HG03439 (cell line): ENCODE measurements at regions not wholly inside any gene's neighbourhood (a gene's known extent, or its start where the extent isn't known, plus 50 kb on each side); places are given as distances from the start of the nearest gene placed in this dataset.
"Not testable (repeated sequence)": the region's sequence is repeated elsewhere in the genome, so short reads cannot be mapped to it uniquely, and the experiment has no call there.

ENCODE experiments used
- ATAC-seq: cut with Tn5 transposase; IDR thresholded peaks from one replicate; pipeline ENCODE4 v1.9.1; 2021; ENCODE audit warnings: mild to moderate bottlenecking, moderate library complexity; ENCODE audit not compliant: unreplicated experiment

DNA sequence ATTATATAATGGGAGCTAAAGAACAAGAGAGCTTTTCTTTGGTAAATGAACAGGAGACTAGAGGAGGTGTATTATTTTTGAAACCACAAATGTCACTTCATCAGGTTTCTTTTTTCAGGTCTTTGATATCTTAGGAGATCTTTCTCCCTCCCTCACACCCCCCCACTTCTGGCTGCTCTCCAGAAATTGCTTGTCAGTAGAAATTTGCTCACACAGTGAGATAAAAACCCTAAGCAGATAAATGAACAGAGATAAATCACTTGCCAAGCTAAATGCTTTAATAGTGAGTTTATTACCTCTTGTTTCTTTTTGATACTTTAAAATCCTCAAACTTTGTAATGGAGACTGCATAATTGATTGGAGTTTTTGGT lies 421.2 kb upstream of the TENM3 start:
- ATAC-seq = no peak

DNA sequence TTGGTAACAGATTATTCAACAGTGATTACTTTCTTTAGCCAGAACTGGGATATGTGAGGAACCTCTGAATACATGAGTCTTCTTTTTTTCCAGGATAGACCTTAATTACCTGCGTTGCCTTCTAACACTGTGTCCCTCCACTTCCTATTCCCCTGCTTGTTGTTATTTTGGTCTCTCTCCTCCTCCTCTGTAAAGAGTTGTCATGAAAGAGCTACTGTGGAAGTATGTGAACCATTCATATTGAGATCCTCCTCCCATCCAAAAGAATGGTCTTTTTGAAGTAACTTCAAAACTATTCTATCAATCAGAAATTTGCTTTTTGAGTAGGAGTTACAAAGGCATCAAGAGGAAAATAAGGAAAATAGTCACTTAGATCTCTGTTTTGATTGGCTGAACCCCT lies 420.0 kb upstream of the TENM3 start:
- ATAC-seq = no peak

DNA sequence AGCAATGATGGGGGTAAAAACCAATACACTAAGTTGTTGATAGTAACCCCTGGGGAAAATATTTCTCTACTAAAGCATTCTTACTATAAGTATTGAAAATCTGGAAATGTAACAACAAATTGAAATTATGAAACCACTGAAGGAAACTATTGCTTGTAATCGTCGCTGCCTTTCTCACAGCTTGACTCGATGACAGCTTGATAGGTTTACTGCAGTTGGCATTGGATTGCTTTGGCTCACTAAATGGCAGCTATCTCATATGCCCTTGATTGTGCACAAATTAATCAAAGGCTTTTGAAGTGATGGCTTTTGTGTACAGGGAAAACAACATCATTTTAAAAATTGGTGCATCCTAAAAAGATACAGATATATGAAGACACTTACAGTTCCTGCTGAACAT lies 419.6 kb upstream of the TENM3 start:
- no peak for ATAC-seq

DNA sequence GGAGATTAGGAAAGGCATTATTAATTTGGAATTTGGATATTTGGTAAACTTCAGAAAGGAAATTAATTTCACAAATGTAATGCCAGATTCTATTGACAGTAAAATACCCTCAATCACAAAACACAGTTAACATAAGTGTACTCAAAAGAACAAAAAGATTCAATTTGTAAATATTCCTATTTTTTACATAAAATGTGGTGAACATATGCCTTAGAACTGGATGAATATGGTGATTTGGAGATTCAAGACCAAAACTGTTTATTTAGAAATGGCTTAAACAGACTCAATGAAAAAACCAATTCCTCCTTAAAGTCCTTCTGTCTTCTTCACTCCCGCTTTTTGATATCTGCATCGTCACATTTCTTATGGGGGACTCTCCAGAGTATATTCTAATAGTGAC lies 417.6 kb upstream of the TENM3 start:
- ATAC-seq = no peak

DNA sequence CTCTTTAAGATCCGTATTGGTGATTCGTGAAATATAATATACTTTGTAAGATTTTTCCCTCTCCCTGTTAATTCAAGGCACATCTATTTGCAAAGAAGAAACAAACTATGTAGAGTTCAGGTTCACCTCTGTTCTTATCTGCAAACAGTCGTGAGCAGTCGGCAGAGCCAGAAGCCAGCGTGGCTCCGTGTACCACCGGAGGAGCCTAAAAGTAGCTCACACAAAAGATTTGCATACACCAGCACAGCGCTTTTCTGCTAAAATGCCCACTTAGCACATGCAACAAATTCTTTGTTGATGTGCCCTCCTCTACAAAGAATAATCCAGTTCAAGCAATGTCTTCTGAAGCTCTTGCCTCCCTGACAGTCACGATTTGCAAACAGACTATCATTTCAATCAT lies 416.0 kb upstream of the TENM3 start:
- no peak for ATAC-seq

DNA sequence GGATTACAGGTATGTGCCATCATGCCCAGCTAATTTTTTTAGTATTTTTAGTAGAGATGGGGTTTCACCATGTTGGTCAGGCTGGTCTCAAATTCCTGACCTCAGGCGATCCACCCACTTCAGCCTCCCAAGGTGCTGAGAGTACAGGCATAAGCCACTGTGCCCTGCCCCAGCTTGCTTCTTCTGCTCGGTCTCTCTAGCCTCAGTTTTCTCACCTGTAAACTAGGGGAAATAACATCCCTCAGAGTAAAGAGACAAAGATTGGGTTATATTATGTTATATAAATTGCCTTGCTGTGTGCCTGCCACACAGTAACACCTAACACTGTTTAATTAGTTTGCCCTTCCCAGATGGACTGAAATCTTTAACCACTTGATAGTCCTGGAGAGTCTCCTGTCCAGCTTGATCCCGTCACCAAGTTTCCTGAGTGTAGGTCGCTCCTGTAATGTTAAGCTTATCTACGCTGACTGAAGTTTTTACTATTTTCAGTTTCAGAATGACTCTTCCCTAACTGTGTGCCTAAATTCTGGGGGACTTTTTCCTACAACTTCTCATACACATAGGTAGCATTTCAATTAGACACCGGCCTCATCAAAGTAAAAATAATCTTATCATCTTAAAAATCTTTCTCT lies 412.7 kb upstream of the TENM3 start:
- ATAC-seq = peak; percentile 70

DNA sequence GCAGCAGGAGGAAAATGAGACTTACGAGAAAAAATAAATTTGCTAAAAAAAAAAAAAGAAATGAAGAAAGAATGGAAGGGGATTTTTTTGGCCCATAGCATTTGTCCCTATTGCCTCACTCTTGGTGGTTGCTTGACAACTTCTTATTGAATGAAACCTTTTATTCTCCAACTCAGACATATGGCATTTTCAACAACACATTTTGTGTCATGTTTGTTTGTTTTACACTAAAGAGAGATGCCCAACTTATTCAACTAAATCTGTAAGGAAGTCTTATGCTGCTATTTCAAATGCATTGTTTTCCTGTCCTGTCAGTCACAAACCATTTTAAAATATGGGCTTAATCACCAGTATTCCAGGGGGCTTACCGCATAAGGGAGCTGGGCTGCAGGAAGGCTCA lies 409.1 kb upstream of the TENM3 start:
- no peak for ATAC-seq

DNA sequence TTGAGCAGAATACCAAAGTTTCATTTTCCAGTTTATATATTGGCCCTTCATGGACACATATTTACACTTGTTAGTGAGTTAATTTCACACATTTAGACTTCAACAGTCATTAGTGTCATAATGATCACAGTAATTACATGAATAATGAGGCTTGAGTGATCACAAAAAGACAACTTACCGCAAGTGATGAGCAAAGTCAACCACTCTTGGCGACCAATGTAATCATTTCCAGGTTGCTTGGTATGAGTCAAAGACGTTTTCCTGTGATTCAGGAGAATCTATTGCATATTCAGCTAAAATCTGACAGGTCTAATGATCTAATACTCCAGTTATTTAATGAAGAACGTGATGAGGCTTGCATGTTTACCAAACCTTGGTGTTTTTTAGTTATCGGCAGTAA lies 407.9 kb upstream of the TENM3 start:
- no peak for ATAC-seq

DNA sequence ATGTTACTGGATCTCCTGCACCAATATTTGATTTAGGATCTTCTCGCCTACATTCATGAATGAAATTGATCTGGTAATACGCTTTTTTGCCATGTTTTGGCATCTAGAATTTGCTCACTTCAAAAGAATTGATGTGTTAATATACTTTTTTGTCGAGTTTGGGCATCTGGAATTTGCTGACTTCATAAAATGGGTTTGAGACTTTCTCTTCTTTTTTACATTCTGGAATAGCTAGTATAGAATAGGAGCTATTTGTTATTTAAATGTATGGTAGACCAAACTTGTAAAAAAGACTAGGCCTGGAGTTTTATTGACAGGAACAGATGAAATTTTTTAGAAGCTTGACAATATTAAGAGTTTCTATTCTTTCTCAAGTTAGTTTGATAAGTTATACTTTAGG lies 404.9 kb upstream of the TENM3 start:
- no peak for ATAC-seq

DNA sequence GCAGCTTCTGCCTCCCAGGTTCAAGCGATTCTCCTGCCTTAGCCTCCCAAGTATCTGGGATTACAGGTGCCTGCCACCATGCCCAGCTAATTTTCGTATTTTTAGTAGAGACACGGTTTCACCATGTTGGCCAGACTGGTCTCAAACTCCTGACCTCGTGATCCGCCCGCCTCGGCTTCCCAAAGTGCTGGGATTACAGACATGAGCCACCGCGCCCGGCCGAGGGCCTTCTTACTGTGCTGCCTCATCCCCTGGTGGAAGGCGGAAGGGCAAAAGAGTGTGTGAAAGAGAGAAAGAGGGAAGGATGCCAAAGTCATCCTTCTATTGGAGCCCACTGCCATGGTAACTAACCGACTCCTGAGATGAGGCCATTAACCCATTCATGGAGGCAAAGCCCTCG lies 399.4 kb upstream of the TENM3 start:
- not testable (repeated sequence) for ATAC-seq

DNA sequence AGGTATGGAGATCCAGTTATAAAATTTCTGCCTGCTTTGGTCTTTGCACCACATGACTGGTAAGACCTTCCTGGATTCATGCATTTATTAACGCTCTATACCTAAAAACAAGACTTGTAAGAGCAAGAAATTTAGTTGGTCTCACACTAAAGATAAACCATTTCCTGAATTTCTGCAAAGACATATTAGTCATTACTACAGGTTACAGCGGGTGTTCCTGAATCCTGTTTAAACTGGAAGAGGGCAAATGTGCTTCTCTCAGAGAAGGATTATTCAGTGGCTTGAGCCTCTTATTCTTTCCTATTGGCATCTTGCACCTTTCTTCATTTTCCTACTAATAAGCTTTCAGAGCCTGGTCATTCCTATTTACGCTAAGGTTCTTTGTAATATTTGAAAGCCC lies 397.6 kb upstream of the TENM3 start:
- ATAC-seq = no peak

DNA sequence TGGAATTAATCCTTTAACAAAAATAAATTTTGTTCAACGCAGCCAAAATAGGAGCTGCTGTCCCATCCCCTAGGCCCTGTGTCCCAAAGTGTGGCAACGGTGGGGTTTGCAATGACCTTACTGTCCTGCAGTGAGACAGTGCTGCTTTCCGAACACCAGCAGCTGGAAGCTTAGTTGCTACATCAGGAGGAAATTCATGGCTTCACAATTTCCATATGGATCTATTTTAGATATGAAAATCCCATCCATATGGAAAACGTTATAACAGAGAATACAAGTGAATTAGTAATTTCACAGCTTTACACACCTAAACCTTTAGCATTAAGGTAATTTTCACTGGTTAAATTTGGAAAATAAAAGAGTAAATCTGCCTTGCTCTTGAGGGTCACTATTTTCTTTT lies 396.3 kb upstream of the TENM3 start:
- no peak for ATAC-seq

DNA sequence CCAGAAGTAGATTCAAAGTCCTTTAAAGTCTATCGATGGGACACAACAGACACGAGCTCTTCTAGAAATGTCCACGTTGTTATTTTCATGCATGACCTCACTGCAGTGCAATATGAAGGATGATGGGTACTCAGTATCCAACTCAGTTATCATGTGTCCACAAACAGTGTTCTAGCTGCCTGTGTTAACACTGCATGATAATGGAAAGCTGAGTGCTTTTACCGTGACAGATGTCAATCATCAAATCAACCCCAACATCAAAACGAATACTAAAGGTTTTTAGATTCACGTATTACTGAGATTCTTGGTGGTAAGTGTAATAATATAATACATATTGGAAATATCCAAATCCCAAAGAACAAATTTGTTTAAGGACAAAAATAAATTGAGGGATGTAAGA lies 394.8 kb upstream of the TENM3 start:
- no peak for ATAC-seq

DNA sequence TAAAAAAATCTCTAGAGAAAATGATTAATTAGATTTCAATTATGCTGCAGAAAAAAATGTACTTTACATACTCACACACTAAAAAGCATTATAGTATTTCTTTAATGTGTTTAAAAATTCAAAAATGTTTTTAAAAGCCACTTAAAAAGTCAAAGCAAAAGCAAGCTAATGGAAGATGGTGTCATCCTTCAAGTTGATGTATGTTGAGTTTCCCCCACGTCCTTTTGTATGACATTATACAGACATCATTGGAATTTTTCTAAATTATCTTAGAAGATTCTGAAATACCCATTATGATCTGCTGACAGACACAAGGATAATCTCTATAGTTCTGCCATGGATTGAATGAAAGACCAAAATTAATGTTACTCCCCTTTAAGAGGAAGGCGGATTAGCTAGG lies 393.7 kb upstream of the TENM3 start:
- no peak for ATAC-seq

DNA sequence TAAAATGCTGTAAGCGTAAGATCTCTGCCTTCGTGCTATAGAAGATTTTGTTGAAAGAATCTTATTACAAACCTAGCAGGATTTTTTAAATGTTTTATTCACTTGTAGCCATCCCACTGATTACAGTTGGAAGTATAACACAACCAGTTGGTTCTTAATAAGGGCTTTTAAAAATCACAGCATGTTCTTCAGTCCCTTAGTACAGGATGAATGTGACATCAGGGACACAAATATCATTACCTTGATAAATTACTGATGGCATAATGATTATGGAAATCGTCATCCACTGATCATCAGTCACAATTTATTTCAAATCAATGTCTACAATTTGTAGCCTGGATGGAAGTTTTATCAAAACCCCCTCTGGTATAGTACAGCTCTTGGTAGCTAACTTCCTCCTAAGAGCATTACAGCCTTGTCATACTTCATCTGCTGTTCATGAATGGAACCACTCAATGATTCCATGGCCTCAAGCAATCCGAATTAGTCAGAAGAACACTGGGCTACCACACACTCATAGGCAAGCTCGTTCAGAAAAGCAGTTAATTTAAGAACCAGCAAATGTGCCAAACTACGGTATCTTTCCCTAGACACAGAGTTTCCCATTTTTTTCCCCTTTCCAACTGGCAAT lies 389.2 kb upstream of the TENM3 start:
- ATAC-seq = no peak

DNA sequence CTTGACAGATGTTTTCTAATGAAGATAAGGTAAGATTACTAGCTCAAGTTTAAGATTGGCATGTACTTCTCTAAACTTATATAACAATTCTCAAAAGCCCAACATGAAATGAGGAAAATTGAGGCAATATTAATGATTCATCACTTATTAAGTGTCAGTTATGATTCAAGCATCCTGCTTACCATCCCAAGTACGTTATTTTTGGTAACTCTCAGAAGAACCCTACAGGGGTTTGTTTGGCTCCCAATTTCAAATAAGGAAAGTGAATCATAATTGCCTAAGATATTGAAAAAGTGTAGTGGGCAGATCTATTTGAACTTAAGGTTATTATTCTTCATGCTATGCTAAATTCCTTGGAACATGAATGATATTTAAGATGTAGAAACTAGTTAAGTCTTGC lies 387.9 kb upstream of the TENM3 start:
- ATAC-seq = no peak

DNA sequence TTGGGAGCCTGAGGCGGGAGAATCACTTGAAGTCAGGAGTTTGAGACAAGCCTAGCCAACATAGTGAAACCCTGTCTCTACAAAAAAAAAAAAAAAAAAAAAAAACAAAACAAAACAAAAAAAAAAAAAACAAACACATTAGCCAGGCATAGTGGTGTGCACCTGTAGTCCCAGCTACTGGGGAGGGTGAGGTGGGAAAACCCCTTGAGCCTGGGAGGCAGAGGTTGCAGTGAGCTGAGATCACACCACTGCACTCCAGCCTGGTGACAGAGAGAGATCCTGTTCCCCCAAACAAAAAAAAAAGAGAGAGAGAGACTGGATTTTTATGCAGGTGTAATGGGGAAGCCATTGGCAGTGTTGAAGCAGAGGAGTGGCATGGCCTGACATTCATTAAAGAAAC lies 385.7 kb upstream of the TENM3 start:
- ATAC-seq = not testable (repeated sequence)

DNA sequence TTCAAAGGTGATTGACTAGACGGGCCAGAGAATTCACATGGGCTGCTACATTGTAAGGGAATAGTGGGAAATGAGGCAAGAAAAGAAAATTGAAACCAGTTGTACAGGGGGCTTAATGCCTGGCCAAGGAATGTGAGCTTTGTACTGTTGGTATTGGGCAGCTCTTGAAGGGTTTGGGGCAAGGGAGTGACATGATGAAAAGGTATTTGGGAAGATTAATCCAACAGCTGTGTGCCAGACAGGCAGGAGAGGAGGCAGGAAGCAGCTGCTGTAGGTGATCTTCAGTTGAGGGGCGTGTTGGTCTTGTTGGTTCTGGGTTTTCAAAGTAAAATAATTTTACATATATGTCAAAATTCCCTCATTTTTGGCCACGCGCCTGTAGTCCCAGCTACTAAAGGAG lies 384.5 kb upstream of the TENM3 start:
- no peak for ATAC-seq

DNA sequence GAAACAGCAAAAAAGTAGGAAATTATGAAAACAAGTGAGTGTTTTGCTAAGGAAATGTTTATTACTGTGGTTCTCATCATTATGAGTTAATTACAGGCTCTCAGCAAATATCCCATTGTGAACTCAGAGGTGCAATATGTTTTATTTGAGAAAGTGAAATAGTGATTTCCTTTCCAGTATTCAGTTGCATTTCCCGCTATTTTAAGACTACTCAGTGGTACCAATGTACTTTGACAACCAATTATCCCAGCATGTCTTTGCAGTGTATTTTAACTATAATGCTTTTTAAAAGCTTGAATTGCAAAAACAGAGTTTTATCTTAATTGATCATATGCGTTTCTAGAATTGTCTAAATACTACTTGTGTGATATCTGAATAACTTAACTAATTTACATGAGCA lies 383.8 kb upstream of the TENM3 start:
- no peak for ATAC-seq

DNA sequence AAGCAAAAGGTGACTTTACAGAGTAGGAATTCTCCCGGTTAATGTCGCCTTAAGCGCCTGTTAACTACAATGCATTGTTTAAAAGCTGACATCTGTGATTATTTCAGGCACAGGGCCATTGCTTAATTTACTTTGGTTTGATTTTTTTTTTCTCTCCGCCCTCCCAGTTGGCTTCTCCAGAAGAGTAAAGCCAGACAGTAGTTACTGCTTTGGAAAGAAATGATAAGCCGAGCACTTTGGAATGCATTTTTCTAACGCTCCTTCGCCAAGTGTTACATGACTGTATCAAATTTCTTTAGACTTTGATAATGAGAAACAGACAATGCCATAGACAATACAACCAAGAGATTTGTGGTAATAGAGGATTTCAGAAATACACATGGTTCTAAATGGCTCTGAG lies 383.0 kb upstream of the TENM3 start:
- ATAC-seq = no peak

DNA sequence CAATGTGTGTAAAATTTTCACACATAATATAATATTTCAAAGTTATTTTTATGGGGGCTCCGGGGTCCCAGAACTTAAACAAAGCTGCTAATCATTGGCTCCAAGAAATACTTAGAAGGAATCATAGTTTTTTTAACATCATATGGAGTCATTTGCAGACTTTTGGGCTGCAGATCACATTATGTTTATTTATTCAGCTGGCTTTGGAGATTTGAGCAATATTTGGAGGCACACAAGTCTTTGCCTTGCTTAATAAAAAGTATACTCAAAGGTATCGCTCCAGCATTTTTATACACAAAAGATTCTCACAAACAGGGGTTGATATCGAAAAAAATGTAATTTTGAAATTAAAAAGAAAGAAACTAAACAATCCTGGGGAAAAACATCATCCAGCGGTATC lies 382.5 kb upstream of the TENM3 start:
- no peak for ATAC-seq

DNA sequence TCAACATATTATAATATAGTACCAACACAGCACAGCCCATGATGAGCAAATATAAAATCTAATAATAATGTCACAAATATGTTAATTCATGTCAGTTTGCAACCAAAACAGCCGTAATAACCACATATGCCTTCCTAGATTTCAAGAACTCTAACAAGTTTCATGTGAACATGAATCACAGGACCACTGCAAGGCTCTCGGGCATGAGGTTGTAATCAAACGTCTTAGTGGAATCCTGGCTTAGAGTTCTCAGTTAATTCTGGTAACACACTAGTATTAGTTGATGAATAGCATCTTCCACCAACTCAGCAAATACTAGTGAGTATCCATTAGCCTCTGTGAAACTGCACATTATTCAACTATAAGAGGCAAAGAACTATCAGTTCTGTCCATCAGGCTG lies 379.3 kb upstream of the TENM3 start:
- no peak for ATAC-seq

DNA sequence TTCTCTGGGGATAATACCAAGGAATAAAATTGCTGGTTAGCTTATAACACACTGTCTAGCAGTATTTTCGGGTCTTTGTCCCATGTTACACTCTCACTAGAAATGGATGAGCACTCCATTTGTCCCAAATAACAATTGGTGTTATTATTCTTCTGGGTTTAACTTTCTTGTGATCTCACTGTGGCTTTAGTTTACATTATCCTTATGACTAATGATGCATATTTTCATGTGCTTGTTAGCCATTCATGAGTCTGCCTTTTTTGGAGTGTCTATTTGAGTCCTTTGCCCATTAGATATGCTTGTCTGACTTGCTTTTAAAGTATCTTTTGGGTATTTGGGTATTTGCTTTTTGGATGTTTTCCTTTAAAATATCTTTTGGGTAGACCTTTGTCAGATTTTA lies 372.9 kb upstream of the TENM3 start:
- no peak for ATAC-seq
